ENCODE measurements at regions not wholly inside any gene's neighbourhood (a gene's known extent, or its start where the extent isn't known, plus 50 kb on each side); places are given as distances from the start of the nearest gene placed in this dataset.

DNA sequence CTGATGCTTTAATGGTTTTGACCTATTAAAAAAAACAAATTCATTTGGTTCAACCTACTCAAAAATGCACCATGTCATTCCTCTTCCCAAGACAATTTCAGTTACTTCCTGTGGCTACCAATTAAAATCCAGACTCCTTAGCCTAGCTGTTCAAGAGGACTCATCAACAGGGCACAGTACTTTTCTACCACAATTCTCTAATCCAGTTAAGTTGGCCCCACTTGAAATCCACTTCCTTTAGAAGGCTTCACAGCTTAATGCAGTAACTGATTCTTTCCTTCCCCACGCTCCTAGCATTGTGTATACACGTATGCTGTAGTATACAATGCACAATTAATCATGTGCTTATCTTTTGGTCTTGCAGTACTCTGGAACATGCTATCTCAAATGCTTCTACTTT is 129.8 kb downstream of the UGT8 start:
- H3K4me3 ChIP-seq (ENCODE audit: low read length): no peak overlapping the region
- DNase-seq (ENCODE audit: low read depth): no peak
- TF ChIP-seq, protein P1, sequence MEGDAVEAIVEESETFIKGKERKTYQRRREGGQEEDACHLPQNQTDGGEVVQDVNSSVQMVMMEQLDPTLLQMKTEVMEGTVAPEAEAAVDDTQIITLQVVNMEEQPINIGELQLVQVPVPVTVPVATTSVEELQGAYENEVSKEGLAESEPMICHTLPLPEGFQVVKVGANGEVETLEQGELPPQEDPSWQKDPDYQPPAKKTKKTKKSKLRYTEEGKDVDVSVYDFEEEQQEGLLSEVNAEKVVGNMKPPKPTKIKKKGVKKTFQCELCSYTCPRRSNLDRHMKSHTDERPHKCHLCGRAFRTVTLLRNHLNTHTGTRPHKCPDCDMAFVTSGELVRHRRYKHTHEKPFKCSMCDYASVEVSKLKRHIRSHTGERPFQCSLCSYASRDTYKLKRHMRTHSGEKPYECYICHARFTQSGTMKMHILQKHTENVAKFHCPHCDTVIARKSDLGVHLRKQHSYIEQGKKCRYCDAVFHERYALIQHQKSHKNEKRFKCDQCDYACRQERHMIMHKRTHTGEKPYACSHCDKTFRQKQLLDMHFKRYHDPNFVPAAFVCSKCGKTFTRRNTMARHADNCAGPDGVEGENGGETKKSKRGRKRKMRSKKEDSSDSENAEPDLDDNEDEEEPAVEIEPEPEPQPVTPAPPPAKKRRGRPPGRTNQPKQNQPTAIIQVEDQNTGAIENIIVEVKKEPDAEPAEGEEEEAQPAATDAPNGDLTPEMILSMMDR (IDR thresholded peaks at IDR 0.05; ENCODE audit: insufficient read depth, low read depth, low read length, missing control alignments): no peak

DNA sequence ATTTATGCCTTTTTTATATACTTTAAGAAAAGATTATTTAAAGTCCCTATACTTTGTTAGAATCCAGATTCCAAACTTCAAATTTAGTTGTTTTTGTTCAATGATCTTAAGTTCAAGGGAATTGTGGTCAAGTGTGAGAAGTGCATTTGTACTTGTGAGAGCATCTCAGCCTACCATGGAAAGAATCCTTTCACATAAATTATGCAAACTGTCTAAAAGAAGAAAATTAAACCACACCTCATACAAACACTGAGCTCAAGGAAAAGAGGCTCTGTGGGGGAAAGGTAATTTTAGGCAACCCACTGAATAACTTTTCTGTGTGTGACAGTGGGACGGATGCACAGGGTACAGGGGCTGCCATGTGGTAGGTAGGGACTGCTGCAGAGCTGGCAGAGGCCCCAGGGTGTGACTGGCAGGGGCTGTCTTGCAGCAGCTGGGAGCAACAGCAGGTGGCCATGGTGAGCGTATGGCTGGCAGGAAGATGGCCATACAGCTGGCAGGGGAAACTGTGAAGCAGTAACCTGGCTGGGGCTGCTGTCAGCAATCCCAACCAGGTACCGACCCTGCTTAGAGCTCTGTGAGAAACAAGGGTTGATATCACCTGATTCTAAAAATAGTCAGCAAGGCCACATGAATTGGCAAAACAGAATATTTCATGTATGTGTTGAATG is 130.6 kb downstream of the UGT8 start:
- no peak for DNase-seq (ENCODE audit: low read depth)
- TF ChIP-seq, protein P1 (IDR thresholded peaks at IDR 0.05; ENCODE audit: insufficient read depth, low read depth, low read length, missing control alignments): no peak
- no peak overlapping the region for H3K4me3 ChIP-seq (ENCODE audit: low read length)

DNA sequence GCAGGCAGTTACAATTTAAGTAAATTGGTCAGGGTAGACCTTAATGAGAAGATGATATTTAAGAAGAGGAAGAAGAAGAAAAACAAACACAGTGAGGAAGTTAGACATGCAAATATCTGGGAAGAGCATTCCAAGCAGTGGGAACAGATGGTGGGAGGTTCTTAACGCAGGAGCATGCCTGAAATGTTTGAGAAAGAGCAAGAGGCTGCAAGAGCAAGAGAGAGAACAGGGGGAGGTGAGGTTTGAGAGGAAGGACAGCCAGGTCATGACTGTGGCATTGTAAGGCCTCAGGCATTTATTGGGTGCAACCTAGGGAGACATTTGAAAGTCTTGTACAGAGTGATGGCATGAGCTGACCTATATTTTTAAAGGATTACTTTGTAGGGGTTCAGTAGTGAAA is 136.0 kb downstream of the UGT8 start:
- peak; percentile 0 for DNase-seq (ENCODE audit: low read depth)
- TF ChIP-seq, protein P1 (IDR thresholded peaks at IDR 0.05; ENCODE audit: insufficient read depth, low read depth, low read length, missing control alignments): no peak
- H3K4me3 ChIP-seq (ENCODE audit: low read length): no peak overlapping the region

- H3K4me3 ChIP-seq (ENCODE audit: low read length): no peak overlapping the region
- no peak for DNase-seq (ENCODE audit: low read depth)
These were observed 154.0 kb downstream of the UGT8 start for GRCh38 chr4:114752391-114753165.

GRCh38 chr4:114754616-114755015 is 156.0 kb downstream of the UGT8 start:
- TF ChIP-seq, protein P1 (IDR thresholded peaks at IDR 0.05; ENCODE audit: insufficient read depth, low read depth, low read length, missing control alignments): no peak
- no peak overlapping the region for H3K4me3 ChIP-seq (ENCODE audit: low read length)
- no peak for DNase-seq (ENCODE audit: low read depth)

More at GRCh38 chr4:114752391-114753165, 154.0 kb downstream of the UGT8 start:
- TF ChIP-seq, protein P1 (IDR thresholded peaks at IDR 0.05; ENCODE audit: insufficient read depth, low read depth, low read length, missing control alignments): no peak

DNA sequence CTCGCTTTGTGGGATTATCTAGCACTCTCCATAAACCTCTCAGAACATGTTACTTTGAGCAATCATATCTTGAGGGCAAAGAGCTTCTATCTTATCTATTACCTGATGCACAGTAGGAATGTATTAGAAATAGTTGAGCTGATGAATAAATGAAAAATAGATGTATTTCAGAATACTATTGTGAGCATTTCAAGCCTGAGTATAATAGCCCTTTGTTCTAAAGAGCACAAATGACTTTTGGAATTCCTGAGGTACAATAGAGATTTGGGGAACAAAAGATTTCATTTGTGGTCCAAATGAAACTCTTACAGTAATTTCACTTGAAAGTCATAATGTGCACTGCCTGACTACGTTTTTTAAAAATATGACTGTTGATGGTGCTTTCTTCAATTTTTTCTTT is 159.5 kb downstream of the UGT8 start:
- no peak for DNase-seq (ENCODE audit: low read depth)
- no peak overlapping the region for H3K4me3 ChIP-seq (ENCODE audit: low read length)
- TF ChIP-seq, protein P1 (IDR thresholded peaks at IDR 0.05; ENCODE audit: insufficient read depth, low read depth, low read length, missing control alignments): no peak
